HG03159 (cell line): ENCODE measurements at regions not wholly inside any gene's neighbourhood (a gene's known extent, or its start where the extent isn't known, plus 50 kb on each side); places are given as distances from the start of the nearest gene placed in this dataset.

Source experiments
- ATAC-seq: cut with Tn5 transposase; IDR thresholded peaks from one replicate; pipeline ENCODE4 v1.9.1; 2021; ENCODE audit warnings: mild to moderate bottlenecking, moderate library complexity; ENCODE audit not compliant: unreplicated experiment

GRCh38 chr6:122302067-122302466 is 97.4 kb upstream of the HSF2 start:
- no peak for ATAC-seq

GRCh38 chr6:122307577-122307976 is 91.9 kb upstream of the HSF2 start:
- ATAC-seq, result no peak

GRCh38 chr6:122308074-122308473 is 91.4 kb upstream of the HSF2 start:
- no peak for ATAC-seq

- ATAC-seq, result no peak
Observed at GRCh38 chr6:122315842-122316241, 83.6 kb upstream of the HSF2 start.

- no peak for ATAC-seq
Observed at GRCh38 chr6:122322824-122323223, 76.6 kb upstream of the HSF2 start.

- ATAC-seq, result no peak
Observed at GRCh38 chr6:122323361-122323760, 76.1 kb upstream of the HSF2 start.

GRCh38 chr6:122330315-122330714 is 69.1 kb upstream of the HSF2 start:
- ATAC-seq, result no peak

- ATAC-seq, result no peak
Observed at GRCh38 chr6:122337645-122338044, 61.8 kb upstream of the HSF2 start.

GRCh38 chr6:122339661-122340060 is 59.8 kb upstream of the HSF2 start:
- no peak for ATAC-seq

- no peak for ATAC-seq
Observed at GRCh38 chr6:122347280-122347679, 52.2 kb upstream of the HSF2 start.

- no peak for ATAC-seq
Observed at GRCh38 chr6:122347751-122348150, 51.7 kb upstream of the HSF2 start.
